CD4-positive, alpha-beta T cell treated with Interleukin-1 beta for 1 hour (primary cell): ENCODE measurements at regions not wholly inside any gene's neighbourhood (a gene's known extent, or its start where the extent isn't known, plus 50 kb on each side); places are given as distances from the start of the nearest gene placed in this dataset.
"Not testable (repeated sequence)": the region's sequence is repeated elsewhere in the genome, so short reads cannot be mapped to it uniquely, and the experiment has no call there.

Experiments used
- DNase-seq, 2 donors: peaks; one replicate each; pipeline ENCODE4 v3.0.0-alpha.2; 2020 to 2022

DNA sequence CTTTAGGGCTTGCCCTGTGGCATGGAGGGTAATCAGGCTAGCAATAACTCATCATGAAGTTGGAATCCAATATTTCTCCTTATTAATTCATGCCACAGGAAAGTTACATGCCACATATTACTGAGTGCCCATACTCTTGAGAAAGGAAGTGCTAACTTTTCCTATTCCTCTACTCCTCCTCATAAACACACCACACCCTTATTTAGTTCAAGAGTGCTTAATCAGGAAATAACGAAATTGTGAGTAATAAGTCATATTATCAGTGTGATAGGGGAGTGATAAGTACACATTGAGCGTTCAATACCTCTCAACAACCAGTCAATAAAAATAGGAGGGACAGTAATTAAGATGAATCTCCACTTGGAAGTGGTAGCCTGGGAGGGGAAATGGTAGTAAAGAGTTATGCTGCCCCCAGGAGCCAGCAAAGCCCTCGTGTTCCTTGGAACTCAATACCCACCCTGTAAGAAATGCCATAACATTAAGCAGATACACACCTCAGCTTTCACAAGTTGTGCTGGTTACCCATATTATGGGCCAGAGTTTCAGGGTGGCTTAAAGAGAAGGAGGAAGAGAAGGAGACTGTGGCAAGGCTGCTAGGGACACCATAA, 410.0 kb upstream of the NR3C2 start:
- no peak for DNase-seq

DNA sequence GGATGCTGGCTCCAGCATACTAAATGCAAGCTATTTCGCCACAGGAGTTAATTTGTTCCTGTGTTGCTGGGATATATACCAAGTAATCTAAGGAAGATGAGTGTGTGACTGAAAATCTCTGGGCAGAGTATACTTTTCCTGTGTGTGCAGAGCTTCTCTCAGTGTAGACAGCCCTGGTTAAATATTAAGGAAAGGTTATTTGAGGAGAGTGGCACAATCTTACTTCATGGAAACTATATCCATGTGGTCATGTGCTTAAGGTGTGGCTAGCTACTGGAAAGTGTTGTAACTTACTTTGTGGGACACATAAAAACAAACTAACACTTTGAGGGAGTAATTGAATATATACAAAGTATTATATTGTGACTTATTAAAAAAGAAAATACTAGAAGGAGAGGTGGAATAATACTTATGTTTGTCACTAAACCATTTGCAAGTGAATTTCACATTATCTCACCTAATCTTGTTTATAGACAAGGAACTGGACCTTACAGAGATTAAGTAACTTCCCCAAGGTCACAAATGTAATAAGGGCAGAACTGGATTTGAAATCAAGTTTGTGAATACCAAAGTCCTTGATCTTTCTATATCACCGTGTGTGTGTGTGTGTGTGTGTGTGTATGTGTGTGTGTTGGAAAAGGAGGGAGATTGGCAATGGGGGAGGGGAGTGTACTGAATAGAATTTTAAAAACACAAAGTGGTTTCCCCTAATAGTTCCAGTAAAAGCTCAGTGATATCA, 408.2 kb upstream of the NR3C2 start:
- DNase-seq: no peak

DNA sequence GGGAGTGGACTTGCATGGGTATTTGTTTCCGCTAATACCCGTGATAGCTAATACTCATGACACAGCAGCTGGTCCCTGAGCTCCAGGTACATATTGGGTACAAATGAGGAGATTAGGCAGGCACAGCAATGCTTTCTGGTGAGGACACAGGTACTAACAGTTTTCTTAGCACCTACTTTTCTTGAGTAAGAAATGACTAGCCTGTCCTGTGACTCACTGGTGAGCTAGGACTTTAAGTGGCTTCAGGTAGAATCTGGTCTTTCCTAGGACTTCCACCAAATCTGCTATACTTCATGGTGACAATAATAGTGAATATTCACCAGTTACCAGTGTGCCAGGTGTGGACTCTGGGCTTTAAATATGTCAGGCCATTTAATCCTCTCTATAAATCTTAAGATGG, 407.4 kb upstream of the NR3C2 start:
- DNase-seq: no peak

DNA sequence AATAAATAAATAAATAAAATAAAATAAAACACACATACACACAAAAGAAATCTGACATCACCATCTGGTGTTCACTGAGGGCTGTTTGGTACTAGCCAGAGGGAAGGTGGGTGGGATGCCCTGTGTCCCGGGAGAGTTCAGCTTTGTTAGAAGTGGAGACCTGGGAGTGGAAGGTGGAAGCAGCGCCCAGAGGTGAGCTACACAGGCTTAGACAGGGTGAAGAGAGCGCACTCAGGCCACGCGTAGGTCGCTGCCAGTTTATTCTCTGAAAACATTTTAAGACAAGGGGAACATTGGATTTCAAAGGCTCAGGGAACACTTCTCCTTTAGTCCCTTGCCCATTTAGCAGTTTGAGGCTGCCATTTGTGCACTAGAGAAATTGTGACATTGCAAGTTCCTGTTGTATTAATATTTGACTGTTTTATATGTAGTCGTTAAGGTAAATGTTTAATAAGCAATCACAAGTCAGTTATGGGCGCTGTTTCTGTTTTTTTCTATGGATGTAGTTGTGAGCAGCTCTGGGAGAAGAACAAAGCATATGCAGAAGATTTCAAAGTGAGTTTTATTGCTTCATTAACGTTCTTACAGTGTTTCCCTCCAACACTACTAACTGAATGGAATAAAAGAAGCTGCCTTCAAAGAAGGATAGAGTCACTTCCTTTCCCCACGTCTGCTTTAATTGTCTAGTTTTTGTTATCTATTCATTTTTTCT, 405.5 kb upstream of the NR3C2 start:
- no peak for DNase-seq

DNA sequence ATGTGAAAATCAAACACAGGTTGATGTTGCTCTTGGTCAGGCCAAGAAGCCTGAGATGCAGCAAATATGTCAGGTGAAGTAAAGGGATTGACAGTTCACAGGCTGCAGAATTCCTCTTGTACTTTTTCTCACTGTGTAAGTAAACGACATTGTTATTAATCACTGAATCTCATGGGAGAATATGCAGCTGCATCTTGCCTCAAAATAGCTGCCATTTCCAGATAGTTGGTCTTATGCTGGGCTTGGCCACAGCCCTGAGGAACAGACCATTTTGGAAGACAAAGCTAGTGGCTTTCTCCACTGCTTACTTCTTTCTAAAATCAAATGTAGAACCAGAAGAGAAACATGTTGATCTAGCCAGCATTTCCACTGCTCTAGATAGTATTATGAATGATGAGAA, 403.4 kb upstream of the NR3C2 start:
- no peak for DNase-seq

DNA sequence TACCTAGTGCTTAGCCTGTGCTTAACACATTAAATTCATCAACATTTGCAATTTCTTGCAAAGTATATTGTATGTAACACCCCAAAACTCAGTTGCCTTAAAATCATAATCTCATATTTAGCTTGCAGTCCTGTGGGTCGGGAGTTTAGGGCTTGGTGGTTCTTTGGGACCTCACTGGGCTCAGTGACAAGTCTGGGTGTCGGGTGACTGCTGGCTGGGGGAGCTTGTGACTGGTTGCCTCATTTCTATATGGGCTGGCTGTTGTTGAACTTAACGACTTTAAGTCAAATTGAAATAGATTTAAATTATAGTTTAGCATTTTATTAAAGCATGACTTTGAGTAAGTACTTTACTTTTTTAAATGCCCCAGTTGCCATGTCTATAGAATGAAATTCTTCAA, 401.4 kb upstream of the NR3C2 start:
- DNase-seq: no peak

DNA sequence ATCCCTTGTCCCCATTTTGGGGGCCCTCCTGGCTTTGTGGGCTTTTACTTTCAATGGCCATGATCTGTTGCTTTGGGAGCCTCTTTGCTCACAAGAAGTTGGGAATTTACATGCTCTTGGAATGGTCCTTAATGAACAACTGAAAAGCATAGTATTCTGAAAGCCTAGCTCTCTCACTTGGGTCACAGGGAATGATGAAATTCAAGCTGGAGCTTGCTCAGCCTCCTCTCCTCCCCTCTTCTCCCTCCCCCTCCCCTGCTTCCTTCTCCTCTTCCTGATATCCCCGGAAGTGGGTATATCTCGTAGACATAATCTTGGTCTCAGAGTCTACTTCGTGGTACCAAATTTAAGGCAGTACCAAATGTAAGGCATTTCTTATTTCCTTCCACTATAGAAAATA, 400.6 kb upstream of the NR3C2 start:
- no peak for DNase-seq

DNA sequence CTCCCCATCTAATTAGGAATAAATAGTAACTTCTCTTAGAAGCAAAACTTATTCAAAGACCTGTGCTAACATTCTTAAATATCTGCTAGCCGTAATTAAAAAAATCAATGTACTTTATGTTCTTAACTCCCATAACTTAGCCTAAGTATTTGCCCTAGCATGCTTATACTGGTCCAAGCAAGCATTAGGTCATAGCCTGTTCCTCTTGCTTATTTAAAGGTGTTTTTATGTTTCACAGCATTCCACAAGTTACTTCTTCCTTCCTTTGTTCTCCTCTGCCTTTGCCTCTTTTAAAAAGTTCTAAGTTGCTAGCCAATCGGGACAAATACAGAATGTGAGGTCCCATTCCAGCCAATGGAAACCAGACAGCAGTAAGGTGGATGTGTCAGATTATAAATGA, 395.4 kb upstream of the NR3C2 start:
- DNase-seq: not testable (repeated sequence)

DNA sequence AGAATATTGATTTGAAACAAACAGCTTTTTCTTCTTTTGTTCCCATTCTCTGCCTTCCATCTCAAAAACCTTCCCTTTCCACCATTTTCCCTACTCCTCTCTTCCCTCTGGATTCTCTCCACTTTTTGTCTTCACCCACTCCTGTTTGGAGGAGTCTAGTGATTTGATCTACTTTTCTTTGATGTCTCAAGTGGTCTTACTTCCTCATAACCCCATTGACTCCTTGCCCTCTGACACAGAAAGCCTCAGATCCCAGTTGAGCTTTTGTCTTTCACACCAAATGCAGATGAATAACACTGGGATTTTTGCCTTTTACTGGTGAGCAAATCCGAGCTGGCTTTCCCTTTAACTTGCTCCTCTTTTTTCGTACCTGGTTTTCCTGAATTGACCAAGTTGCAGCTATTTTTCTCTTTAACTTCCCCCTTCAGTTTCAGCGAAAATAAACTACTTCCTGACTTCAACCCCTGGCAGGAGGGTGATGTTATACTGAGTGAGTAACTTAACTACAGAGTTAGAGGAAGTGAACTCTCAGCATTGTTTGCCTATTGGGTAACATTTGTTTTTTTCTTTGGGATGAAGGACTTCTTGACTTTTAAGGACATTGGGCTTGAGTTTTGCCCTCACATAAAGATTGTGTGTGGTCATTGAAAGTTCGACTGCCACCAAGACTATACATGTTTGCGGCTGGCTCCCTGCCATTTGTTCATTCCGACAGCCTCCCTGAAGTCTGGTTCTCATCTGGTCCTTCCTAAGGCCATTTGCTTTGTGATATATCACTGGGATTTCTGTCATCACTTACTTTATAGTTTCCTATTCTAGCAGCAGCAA, 392.8 kb upstream of the NR3C2 start:
- no peak for DNase-seq

DNA sequence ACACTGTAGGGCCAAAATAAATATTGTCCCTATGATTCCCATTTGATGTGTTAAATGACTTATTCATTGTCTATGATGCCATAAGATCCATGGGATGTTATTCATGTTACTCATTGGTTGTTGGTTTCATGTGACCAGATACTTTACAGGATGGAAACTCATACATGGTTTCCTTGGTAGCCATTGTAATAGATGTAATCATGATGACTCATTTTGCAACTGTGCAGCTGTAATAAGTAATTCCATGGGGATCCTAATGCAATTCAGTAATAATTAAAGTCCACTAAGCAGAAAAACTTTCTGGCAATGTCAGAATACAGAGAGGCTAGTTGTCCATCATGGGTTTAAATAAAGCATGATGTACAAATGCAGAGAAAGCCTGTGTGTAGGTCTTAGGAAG, 389.7 kb upstream of the NR3C2 start:
- no peak for DNase-seq

DNA sequence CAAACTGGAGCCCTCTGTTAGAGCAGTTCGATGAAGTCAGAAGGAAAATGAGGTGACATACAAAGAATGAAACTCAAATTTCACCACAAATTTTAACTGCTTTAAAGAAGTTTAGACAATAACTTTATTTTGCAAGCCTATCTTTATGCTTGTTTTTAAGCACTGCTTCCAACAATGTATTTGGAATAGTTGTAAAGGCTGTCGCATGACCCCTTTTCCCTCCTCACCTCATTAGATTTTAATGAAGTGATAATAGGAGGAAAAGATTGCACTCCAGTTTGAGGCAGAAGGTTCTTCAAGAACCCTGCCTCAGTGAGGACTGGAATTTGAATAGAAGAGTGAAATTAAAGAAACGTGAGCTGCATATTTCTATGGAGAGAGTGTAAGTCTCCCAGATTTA, 386.1 kb upstream of the NR3C2 start:
- DNase-seq: no peak

DNA sequence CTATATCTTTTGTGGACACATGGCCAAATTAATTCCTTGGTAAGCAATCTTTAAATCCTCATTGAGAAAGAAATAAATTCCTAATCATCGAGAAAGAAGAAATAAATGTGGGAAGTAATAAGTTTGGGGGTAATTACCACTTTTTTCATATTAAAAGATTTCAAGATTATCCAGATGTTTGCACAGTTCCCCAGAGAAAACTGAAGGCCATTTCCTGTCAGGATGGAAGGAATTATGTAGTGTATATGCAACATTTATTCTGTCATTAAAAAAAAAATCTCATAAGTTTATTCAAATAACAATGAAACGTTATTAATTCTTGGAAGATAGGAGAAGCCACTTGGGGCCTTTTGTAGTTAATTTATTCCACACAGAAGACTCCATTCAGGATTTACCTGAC, 385.6 kb upstream of the NR3C2 start:
- DNase-seq: no peak

DNA sequence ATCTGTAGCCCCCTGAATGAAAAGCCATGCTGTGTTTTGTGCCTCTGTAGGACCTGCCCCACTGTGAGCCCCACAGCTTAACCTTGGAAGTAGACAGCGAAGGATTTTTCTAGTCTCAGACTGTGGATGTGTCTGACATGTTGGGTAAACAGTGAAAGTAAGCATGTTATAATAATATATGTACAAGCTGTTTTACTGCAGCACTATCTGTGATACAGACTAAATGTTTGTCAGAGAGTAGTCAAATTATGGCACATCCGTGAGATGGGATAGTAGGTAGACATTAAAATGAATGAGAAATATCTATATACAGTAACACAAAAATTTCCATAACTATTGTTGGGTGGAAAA, 381.2 kb upstream of the NR3C2 start:
- no peak for DNase-seq

DNA sequence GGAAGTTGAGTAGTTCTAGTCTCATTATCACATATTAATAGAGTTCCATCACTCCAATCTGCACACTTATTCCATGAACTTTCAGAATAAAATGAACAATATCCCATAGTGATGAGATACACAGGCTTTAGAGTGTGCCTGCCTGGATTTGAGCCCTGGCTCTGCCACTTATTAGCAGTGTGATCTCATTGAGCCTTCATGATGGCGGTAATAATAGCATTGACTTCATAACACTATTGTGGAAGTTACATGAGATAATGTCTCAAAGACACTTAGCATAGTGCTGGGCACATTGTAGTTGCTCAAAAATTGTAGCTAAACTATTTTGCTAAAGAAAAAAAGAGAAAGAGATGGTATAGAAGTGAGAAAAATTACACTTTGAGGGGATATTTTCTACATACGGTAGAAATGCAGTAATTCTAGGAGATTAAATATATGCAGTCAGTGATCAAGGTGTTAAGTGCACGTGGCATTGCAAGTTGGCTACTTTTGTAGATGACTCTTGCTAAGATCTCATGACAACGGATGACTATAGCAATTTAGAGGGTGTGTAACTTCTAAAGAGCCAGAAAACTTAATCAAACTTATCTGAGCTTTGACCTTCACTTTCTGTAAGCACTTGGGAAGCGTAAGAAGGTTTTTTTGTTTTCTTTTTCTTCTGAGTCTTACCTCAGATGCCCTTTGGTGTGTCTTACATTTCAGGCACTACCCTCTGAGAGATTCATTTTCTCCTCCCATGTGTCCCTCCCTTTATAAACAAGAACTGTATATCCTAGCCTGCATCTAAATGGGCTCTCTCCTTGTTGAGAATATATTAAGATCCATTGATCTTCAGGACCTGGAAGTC, 380.6 kb upstream of the NR3C2 start:
- DNase-seq: no peak

DNA sequence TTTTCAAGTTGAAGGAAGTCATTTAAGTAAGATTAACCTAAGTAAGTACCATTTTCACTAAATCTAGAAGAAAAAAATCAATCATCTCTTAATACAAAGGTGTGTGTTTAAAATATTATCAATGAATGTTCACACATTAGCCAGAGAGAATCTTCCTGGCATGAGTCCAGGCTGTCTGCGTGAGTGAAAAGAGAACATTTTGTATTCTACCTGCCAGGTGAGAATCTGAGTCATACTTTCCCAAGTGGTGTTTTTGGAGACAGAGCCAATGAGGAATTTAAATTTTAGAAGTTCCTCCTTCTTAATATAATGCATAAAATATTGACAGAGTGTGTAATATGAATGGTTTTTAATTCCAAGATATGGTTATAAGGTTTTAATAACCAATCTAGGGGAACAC, 371.8 kb upstream of the NR3C2 start:
- DNase-seq: no peak

DNA sequence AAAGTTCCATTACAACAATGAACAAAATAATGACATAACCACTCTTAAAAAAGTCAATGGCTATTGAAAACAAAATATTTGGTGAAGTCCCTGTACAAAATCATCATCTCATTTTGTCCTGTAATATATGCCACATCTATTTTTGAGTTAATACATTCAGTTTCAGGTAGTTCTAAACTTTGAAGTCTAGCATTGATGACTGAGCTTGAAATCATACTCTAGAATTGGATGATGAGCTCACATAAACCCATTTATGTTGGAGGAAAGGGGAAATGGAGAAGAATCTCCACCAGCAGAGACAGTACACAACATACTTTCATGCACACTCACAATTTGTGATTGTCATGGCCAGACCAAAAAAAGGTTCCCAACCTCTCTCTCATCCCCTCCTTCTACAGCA, 371.1 kb upstream of the NR3C2 start:
- DNase-seq: no peak

DNA sequence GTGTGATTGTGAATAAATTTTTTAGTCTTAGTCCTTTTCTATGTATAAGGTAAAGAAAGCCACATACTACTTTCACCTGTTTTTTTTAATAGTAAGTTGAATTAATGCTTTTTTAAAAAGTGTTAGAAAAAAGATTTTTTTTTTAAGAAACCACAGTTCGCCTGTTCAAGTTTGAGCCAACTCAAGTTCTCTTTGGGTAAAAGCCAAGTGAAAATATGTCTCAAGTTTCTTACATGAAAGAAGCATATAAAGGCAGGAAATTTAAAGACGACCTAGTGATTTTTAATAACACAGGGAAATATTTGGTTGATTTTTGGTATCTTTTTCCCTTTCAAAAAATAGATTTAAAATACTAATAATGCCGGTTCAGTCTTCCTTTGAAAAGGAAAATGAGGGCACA, 369.9 kb upstream of the NR3C2 start:
- DNase-seq: no peak

DNA sequence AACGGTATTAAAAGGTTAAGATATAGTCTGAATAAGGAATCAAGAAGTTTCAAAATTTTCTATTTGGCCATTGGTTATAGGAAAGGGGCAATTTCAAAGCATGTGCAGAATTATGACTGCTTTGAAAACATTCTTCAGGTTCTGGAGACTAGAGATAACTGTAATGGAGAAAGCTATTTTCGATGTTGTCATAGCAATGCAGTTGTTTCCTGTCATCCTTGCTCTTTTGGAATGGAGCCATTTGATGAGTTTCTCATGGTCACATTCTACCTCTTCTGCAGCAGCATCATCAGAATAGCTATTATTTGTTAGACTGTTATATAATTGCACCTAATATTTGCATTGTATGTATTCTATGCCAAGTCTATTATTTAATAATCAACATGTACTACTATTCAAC, 368.2 kb upstream of the NR3C2 start:
- no peak for DNase-seq

DNA sequence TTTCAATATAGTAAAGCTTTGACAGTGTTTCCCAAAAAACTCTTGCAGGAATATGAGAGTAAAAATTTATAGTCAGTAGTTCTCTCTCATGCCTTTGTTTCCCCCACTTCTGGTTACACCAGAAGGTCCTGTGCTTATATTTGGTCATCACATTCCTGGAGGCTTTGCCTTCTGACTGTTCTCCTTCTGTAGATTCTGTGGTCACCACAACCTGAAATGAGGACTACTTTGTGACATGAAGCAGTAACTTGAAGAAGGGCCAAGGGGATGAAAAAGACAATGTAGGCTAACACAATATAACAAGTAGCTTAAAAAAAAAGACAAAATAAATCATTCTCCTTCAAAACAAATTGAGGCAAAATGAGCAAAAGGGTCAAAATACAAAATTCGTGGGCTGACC, 366.2 kb upstream of the NR3C2 start:
- DNase-seq: no peak

DNA sequence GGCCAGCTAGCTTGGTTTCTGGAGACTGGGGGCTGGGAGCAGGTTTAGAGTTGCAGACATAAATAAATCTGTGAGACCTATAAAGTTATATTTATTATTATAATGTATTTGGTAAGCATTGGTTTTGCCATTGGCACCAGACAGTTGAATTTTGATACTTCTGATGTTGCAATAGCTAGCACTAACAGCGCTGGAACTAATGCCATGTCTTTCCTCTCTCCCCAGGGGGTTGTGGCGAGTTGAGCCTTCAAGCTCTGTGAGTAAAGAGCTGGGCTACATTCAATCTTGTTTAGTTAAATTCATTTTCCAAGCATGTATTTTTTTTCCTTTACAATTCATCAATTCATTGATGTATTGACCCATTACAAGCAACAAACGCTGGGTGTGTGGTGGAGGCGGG, 358.7 kb upstream of the NR3C2 start:
- DNase-seq: no peak

DNA sequence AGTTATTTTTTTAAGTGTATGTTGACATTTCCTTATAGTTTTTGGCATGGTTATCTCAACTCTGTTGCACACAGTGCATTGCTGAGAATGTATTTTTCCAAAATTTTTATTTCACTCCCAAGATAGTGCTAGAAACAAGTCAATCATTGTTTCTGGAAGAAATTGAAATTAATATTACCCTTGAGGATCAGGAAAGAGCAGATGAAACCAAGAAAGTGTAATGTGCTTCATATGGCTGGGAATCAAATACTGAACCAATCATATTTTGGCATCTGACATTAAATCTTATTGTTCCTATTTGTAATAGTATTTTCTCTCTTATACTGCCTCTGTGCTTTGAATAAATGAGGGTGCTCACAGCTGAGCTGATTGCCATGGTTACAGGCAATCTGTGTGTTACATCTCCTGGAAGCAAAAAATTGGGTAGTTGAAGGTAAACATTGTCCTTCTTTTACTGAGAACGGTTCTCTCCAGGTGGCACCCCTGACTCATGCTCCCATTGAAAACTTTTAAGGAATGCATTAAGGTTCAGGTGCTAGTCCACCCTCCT, 358.2 kb upstream of the NR3C2 start:
- DNase-seq: no peak

DNA sequence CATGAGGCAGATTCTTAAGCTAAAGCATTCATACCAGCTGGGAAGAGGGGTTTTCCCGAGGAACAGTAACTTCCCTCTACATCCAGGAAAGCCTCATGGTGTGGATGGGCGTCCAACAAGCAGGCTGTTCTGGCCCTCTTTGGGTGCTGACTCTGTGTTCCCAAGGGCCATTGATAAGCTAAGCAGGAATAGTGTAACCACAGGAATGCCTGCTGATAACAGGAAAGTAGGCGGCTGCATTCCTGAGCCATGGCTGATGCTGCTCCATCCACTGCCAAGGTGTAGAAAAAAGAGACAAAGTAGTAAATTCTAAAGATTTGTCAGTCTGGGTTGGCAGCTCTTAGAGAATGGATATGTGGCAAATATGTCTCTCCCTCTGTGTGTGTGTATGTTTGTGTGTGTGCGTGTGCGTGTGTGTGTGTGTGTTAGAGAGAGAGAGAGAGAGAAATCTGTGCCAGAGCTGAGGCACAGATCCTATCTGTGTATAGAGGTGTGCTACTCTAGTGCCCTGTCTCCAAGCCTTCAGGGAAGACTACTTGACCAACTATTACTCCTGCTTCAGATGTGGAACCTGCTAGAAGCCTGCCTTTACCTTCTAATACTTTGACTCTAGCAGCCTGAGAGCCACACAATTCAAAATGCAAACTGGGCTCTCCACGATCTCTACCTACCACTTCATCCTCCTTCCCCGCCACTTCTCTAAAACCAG, 353.1 kb upstream of the NR3C2 start:
- DNase-seq: no peak
